Activated CD8-positive, alpha-beta T cell treated with anti-CD3 and anti-CD28 coated beads, Interleukin-2, amount 10 ng/mL, durations not matched to agents 7 days and 5 days (primary cell): ENCODE measurements at regions not wholly inside any gene's neighbourhood (a gene's known extent, or its start where the extent isn't known, plus 50 kb on each side); places are given as distances from the start of the nearest gene placed in this dataset.
A peak's percentile ranks its signal among the peaks of the same experiment; 100 is the strongest.

Source experiments
- ATAC-seq: fragments of 150-1000 bp; cut with Tn5 transposase; one replicate; pipeline ENCODE4 v1.10.0; 2021; ENCODE audit warnings: moderate library complexity
- CTCF ChIA-PET: fragments of 350-600 bp; sonication (Branson Sonifier 250); formaldehyde crosslinking; loops from one replicate; lab custom pipeline; 2021; ENCODE audit warnings: antibody characterized with exemption; lab: Charles Lee
- POLR2A ChIA-PET: fragments of 350-600 bp; sonication (Branson Sonifier 250); formaldehyde crosslinking; loops from one replicate; lab custom pipeline; 2021; ENCODE audit warnings: antibody characterized with exemption; lab: Charles Lee
- DNase-seq: peaks from one replicate; pipeline ENCODE4 v3.0.0-alpha.2; 2020
- H3K27ac Mint-ChIP-seq: one replicate; pipeline ENCODE4 v1.8.0; 2021; ENCODE audit warnings: mild to moderate bottlenecking, mixed read lengths
- H3K27me3 Mint-ChIP-seq: one replicate; pipeline ENCODE4 v1.8.0; 2021; ENCODE audit warnings: low read depth, mixed read lengths
- H3K36me3 Mint-ChIP-seq: one replicate; pipeline ENCODE4 v1.8.0; 2021; ENCODE audit warnings: low read depth, mixed read lengths
- H3K4me1 Mint-ChIP-seq: one replicate; pipeline ENCODE4 v1.8.0; 2021; ENCODE audit warnings: low read depth, mixed read lengths
- H3K4me3 Mint-ChIP-seq: one replicate; pipeline ENCODE4 v1.8.0; 2021; ENCODE audit warnings: mild to moderate bottlenecking, mixed read lengths
- H3K9me3 Mint-ChIP-seq: one replicate; pipeline ENCODE4 v1.8.0; 2022; ENCODE audit warnings: mixed read lengths; ENCODE audit not compliant: insufficient read depth

DNA sequence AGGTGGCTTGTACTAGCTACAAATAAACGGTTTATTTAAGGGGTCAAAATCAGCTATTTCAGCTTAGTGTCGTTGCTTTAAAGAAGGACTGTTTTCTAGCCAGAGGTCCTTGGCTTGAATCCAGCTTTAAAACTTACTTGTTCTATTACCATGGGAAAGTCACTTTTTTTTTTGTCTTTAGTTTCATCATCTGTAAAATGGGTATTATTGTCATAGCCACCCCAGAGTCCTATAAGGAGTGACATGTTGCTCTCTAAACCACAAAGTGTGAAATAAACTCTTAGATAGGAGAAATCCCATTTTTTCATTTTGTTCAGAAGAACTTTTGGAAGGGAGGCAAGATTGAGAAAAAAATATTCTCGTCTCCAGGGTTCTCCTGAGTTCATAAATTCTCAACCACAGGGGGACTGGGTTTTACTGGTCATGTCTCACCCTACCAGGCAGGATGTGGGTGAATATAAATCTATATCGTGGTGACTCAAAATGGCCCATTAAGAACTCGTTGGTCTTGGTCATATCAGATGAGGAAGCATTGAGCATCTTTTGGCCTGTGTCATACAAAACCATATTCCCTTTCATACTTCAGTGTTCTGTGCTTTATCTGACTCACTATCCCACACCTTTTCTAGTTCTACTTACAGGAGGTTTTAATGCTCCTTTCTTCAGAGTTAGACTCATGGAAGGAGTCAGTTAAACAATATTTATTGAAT is 202.7 kb upstream of the NR3C1 start:
- Mint-ChIP-seq H3K27ac (peak overlapping the region; percentile 90), H3K4me3 (peak overlapping the region; percentile 50), H3K4me1 (peaks cover 44% of the 10 kb centered on the region), H3K9me3 (peaks cover 12% of the 10 kb centered on the region), H3K36me3 (peaks cover 34% of the 10 kb centered on the region), H3K27me3 (peaks cover 10% of the 10 kb centered on the region)
- CTCF ChIA-PET = interaction anchor here (0.7 to 1.4 kb wide), 2 partner anchors 12 to 577 kb away, joined by 3 to 4 read pairs; no protein-coding TSS in a partner anchor
- POLR2A ChIA-PET = interaction anchor here (1.0 to 2.2 kb wide), 3 partner anchors 14 to 604 kb away, joined by 3 to 7 read pairs (median 6); partner anchors contain the start of gene NR3C1
- DNase-seq (peak; percentile 46), ATAC-seq (peak; percentile 48)

DNA sequence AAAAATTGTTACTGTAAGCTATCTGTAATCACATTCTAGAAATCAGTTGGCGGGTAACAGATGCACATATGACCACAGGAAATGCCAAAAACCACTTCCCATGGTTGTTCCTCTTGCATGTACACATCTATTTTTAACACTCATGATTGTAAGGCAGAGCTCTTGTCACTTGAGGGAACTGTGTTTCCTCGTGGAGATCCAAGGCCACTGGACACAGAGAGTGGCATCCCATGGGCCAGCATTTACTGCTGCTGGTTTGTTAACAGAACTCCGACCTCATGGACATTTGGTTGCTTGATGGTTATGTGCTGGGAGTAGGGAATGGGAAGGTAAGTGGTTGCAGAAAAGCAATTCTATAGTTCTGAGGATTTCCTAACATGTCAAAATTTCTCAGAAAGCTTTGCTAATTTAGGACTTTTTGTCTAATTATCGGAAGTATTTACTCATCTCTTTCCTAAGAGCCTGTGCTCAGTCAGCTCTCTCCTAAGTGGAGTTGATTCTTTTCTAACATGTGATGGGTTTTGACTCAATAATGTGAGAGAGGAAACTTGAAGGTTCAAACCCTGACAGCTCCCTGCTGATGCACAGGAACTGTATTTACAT is 202.0 kb upstream of the NR3C1 start:
- DNase-seq = peak; percentile 79
- peaks cover 44% of the 10 kb centered on the region for H3K4me1 Mint-ChIP-seq
- peaks cover 34% of the 10 kb centered on the region for H3K36me3 Mint-ChIP-seq
- H3K4me3 Mint-ChIP-seq = peak overlapping the region; percentile 50
- H3K9me3 Mint-ChIP-seq = peaks cover 12% of the 10 kb centered on the region
- ChIA-PET CTCF (interaction anchor here (0.7 to 1.4 kb wide), 4 partner anchors 11 to 603 kb away, joined by 3 to 4 read pairs (median 3); no protein-coding TSS in a partner anchor), POLR2A (interaction anchor here (1.0 to 2.2 kb wide), 3 partner anchors 13 to 603 kb away, joined by 3 to 7 read pairs (median 6); partner anchors contain the start of gene NR3C1)
- peak overlapping the region; percentile 90 for H3K27ac Mint-ChIP-seq
- peak; percentile 77 for ATAC-seq
- H3K27me3 Mint-ChIP-seq = peaks cover 8% of the 10 kb centered on the region

DNA sequence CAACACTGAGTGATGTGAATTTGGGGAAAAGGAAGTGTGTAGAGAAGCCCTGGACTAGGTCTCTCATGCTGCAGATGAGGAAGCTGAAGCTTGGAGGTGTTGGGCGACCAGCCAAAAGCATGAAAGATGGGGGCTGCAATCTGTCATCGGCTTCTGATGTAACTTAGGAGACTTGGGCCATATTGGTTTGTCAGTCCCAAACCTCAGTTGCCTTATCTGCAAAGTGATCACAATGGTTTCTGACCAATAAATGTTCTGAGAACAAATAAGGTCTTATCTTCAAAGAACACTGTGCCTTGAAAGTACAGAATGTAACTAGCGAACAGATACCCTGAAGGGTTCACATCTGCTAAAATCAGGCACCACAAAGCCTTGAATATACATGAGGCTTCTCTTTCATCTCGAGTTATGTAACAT is 198.4 kb upstream of the NR3C1 start:
- Mint-ChIP-seq H3K27me3 (peaks cover under 1% of the 10 kb centered on the region), H3K9me3 (peaks cover 4% of the 10 kb centered on the region), H3K4me3 (no peak overlapping the region), H3K4me1 (peaks cover 44% of the 10 kb centered on the region), H3K27ac (no peak overlapping the region), H3K36me3 (peaks cover 22% of the 10 kb centered on the region)
- ATAC-seq (no peak), DNase-seq (no peak)
- CTCF ChIA-PET = no interaction called here
- POLR2A ChIA-PET = no interaction called here

DNA sequence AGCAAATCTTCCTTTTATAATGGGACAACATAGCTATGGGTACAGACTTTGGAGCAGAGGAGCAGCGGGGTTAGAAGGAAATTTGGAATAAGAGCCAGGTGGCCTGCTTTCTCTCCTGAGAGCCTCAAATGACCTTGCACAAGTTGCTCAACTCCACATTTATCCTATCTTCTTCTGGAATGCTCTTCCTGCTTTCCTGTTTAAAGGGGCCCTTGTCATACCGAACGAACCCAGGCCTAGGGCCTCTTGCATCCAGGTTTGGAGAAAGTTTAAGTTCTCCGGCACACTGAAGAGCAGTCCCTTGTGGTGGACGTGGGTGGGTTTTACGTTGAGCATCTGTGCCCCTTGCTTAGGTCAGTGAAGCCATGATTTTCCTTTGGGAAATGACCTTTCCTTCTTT is 197.9 kb upstream of the NR3C1 start:
- Mint-ChIP-seq H3K4me3 (no peak overlapping the region), H3K4me1 (peaks cover 40% of the 10 kb centered on the region), H3K27me3 (peaks cover 2% of the 10 kb centered on the region), H3K27ac (no peak overlapping the region), H3K9me3 (peaks cover 4% of the 10 kb centered on the region), H3K36me3 (peaks cover 19% of the 10 kb centered on the region)
- ChIA-PET CTCF (no interaction called here), POLR2A (no interaction called here)
- no peak for DNase-seq
- ATAC-seq = no peak

DNA sequence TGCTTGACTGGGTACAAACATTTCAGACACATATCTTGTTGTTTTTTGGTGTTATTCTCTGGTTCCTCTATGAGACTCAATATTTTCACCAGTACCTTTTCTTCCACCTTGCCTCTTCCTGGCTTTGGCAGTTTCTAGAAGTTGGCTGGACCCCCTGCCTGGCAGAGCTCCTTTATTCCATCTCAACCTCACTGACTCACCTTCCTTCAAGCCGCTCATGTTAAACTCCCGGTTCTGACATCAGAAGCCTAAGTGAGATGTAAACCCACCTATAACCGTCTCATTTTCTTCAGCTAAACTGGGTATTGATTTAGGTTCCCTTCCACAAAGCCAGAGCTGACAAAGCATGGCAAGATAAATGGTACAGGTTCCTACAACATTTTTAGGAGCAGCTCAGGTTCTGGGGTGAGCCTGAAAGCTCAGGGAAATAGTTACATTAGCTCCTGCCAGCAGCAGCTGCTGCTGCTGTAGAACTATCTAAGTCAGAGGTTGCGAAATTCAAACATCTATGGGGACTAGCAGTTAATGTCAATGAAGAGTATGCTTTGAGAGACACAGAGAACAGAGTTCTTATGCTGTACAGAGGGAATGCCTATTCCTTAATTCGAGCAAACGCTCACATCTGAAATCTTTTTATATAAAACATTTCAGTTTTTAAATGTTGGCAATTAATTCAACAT is 197.1 kb upstream of the NR3C1 start:
- no peak overlapping the region for H3K27ac Mint-ChIP-seq
- H3K27me3 Mint-ChIP-seq = peaks cover 2% of the 10 kb centered on the region
- peaks cover 32% of the 10 kb centered on the region for H3K4me1 Mint-ChIP-seq
- no peak for ATAC-seq
- H3K9me3 Mint-ChIP-seq = peaks cover 4% of the 10 kb centered on the region
- ChIA-PET POLR2A (no interaction called here), CTCF (no interaction called here)
- no peak for DNase-seq
- H3K4me3 Mint-ChIP-seq = no peak overlapping the region
- H3K36me3 Mint-ChIP-seq = peaks cover 13% of the 10 kb centered on the region

DNA sequence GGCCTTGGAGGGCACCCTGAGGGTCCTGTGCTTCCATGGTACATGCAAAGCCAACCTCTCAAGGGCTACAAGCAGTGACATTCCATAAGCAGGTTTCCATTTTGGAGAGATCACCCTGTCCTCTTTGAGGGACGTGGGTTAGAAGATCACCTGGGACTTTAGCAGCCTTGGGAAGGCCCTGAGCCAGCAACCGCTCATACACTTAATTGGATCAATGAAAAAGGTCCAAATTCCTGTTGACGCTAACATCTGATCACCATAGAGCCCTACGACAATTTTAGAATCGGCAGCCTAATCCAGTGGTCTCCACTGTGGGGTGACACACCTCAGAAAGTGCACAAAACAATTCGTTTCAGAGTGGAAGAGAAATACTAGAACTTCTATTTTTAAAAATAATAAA is 196.0 kb upstream of the NR3C1 start:
- no peak for DNase-seq
- Mint-ChIP-seq H3K36me3 (peaks cover 7% of the 10 kb centered on the region), H3K4me3 (no peak overlapping the region), H3K4me1 (peaks cover 24% of the 10 kb centered on the region), H3K27me3 (peaks cover 2% of the 10 kb centered on the region), H3K9me3 (peaks cover 4% of the 10 kb centered on the region), H3K27ac (no peak overlapping the region)
- no peak for ATAC-seq
- ChIA-PET CTCF (interaction anchor here (1.4 kb wide), 1 partner anchor 10 kb away, joined by 3 read pairs; no protein-coding TSS in a partner anchor), POLR2A (no interaction called here)

DNA sequence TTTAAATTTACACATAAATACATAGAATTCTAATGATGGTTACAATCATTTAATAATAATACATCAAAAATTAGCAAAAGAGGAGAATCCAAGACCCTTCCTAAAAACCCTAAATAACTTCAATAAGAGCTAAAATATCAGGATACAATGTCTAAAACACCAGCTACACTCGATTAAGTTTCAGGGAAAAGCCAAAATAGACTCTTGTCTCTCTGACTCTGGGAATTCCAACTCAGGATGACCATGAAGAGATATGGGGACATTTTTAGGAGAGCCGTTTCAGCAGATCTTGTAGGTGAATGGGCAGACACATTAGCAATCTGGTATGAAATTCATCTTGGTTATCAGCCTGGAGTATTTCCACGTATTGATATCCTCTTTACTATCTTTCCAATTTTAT is 193.3 kb upstream of the NR3C1 start:
- Mint-ChIP-seq H3K36me3 (no peaks in the 10 kb centered on the region), H3K4me3 (no peak overlapping the region), H3K4me1 (peaks cover 11% of the 10 kb centered on the region), H3K9me3 (no peaks in the 10 kb centered on the region), H3K27ac (no peak overlapping the region), H3K27me3 (peaks cover 2% of the 10 kb centered on the region)
- CTCF ChIA-PET = no interaction called here
- ATAC-seq (no peak), DNase-seq (no peak)
- POLR2A ChIA-PET = no interaction called here

DNA sequence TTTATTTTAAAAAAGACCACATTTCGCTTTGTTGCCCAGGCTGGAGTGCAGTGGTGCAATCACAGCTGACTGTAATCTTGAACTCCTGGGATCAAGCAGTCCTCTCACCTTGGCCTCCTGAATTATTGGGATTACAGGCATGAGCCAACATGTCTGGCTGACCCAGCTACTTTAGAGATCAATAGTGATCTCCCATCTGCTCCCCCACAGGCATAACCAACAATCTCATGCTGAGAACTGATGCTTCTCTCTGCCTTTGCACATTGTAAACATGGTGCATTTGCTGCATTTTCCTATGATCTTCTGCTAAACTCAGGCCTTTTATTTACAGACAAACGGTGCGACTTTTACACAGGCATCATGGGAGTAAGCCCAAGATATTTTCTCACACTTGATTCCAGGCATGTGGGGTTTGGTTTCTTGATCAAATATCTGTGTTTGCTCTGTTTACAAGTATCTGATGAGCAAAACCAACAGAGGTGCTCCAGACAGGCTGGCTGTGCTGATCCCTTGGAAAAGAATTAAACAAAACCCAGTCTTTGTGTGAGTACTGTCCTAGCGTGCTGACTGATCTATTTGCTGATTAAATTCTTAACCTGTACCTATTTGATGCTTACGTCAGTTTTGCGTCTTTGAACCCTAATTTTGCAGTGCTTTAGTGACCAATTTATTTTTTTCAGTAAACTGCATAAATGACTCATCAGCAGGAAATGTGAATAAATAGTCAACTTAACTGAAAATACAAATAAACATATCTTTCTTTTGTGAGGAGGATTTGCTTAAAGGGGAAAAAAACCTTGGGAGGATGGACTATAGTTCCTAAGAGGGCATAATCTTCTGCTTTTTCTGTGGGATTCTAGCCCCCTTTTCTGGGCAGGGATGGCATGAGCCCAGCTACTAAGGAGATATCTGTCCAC is 191.7 kb upstream of the NR3C1 start:
- Mint-ChIP-seq H3K4me1 (peaks cover 7% of the 10 kb centered on the region), H3K4me3 (no peak overlapping the region), H3K9me3 (no peaks in the 10 kb centered on the region), H3K27ac (no peak overlapping the region), H3K36me3 (no peaks in the 10 kb centered on the region), H3K27me3 (peaks cover 2% of the 10 kb centered on the region)
- ChIA-PET POLR2A (interaction anchor here (0.6 kb wide), 1 partner anchor 533 kb away, joined by 3 read pairs; no protein-coding TSS in a partner anchor), CTCF (interaction anchor here (1.7 kb wide), 1 partner anchor 11 kb away, joined by 4 read pairs; no protein-coding TSS in a partner anchor)
- ATAC-seq (no peak), DNase-seq (no peak)

DNA sequence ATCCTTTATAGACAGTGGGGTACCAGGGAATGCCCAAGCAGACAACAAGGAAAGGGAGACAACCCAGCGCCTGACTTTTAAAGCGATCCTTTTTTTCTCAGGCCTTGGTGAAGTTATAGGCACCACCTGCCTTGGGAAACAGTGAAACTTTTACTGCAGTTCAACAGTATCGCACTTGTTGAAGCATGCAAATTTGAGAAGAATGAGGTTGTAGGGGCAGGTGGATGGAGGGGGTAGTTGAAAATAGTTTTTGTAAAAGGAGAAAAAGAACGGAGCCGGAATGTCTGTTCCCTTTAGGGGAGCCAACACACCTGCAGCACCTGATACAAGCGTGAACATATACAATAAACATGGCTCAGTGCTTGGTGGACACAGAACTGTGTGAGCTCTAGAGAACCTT is 190.2 kb upstream of the NR3C1 start:
- ATAC-seq (no peak), DNase-seq (no peak)
- Mint-ChIP-seq H3K4me1 (peaks cover 17% of the 10 kb centered on the region), H3K9me3 (no peaks in the 10 kb centered on the region), H3K27ac (no peak overlapping the region), H3K27me3 (peaks cover 2% of the 10 kb centered on the region), H3K4me3 (no peak overlapping the region), H3K36me3 (peaks cover 3% of the 10 kb centered on the region)
- ChIA-PET CTCF (interaction anchor here (1.0 to 1.7 kb wide), 2 partner anchors 12 to 189 kb away, joined by 3 to 4 read pairs; no protein-coding TSS in a partner anchor), POLR2A (interaction anchor here (0.6 kb wide), 1 partner anchor 224 kb away, joined by 3 read pairs; no protein-coding TSS in a partner anchor)

DNA sequence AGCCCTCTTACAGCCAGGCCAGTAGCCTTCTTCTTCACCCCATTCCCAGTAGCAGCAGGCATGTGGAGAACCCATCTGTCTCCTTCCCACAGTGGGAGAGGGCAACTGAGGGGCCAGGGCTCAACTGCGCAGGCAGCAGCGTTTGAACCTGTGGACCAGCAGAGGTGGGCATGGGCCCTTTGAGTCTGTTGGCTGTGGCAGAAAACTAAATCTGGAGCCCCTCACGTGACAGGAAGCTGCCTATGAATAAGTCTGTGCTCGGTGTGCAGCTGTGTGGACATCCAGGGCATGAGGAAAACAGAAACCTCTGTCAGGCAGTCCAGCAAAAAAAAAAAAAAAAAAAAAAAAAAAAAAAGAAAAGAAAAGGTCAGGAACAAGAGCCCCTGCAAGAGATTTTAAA is 189.2 kb upstream of the NR3C1 start:
- H3K4me1 Mint-ChIP-seq = peaks cover 25% of the 10 kb centered on the region
- H3K27me3 Mint-ChIP-seq = peaks cover 2% of the 10 kb centered on the region
- ATAC-seq (no peak), DNase-seq (peak; percentile 48)
- H3K4me3 Mint-ChIP-seq = no peak overlapping the region
- peaks cover 3% of the 10 kb centered on the region for H3K36me3 Mint-ChIP-seq
- H3K27ac Mint-ChIP-seq = no peak overlapping the region
- H3K9me3 Mint-ChIP-seq = no peaks in the 10 kb centered on the region
- CTCF ChIA-PET = interaction anchor here (1.0 kb wide), 1 partner anchor 188 kb away, joined by 3 read pairs; no protein-coding TSS in a partner anchor
- POLR2A ChIA-PET = interaction anchor here (1.4 kb wide), 1 partner anchor 13 kb away, joined by 3 read pairs; no protein-coding TSS in a partner anchor
